ENCODE measurements at regions not wholly inside any gene's neighbourhood (a gene's known extent, or its start where the extent isn't known, plus 50 kb on each side); places are given as distances from the start of the nearest gene placed in this dataset.

GRCh38 chr10:90480466-90480865 lies 377.4 kb downstream of the HTR7 start:
- TF ChIP-seq POLR2A (IDR thresholded peaks at IDR 0.05; ENCODE audit: insufficient read depth in 1 of 2, low read depth in 2 of 2, low read length in 2 of 2) (no peak), CTCF (CRISPR knock-in tag; IDR thresholded peaks at IDR 0.05) (no peak), U2AF2 (IDR thresholded peaks at IDR 0.05; ENCODE audit: low read depth, low read length) (no peak), ZNF790 (CRISPR knock-in tag; IDR thresholded peaks at IDR 0.05; ENCODE audit: borderline replicate concordance) (no peak), FOXP4 (CRISPR knock-in tag; IDR thresholded peaks at IDR 0.05) (no peak), NR2F6 (IDR thresholded peaks at IDR 0.05) (no peak), NR2F6 (CRISPR knock-in tag; IDR thresholded peaks at IDR 0.05) (no peak), CAMTA2 (CRISPR knock-in tag; IDR thresholded peaks at IDR 0.05; ENCODE audit: borderline replicate concordance) (no peak), TRIM24 (CRISPR knock-in tag; IDR thresholded peaks at IDR 0.05) (no peak), ZNF10 (CRISPR knock-in tag; IDR thresholded peaks at IDR 0.05; ENCODE audit: borderline replicate concordance, low read depth) (no peak), ZBTB3 (CRISPR knock-in tag; IDR thresholded peaks at IDR 0.05; ENCODE audit: borderline replicate concordance, low read depth) (no peak)
- TF ChIP-seq, protein P1, sequence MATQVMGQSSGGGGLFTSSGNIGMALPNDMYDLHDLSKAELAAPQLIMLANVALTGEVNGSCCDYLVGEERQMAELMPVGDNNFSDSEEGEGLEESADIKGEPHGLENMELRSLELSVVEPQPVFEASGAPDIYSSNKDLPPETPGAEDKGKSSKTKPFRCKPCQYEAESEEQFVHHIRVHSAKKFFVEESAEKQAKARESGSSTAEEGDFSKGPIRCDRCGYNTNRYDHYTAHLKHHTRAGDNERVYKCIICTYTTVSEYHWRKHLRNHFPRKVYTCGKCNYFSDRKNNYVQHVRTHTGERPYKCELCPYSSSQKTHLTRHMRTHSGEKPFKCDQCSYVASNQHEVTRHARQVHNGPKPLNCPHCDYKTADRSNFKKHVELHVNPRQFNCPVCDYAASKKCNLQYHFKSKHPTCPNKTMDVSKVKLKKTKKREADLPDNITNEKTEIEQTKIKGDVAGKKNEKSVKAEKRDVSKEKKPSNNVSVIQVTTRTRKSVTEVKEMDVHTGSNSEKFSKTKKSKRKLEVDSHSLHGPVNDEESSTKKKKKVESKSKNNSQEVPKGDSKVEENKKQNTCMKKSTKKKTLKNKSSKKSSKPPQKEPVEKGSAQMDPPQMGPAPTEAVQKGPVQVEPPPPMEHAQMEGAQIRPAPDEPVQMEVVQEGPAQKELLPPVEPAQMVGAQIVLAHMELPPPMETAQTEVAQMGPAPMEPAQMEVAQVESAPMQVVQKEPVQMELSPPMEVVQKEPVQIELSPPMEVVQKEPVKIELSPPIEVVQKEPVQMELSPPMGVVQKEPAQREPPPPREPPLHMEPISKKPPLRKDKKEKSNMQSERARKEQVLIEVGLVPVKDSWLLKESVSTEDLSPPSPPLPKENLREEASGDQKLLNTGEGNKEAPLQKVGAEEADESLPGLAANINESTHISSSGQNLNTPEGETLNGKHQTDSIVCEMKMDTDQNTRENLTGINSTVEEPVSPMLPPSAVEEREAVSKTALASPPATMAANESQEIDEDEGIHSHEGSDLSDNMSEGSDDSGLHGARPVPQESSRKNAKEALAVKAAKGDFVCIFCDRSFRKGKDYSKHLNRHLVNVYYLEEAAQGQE (IDR thresholded peaks at IDR 0.05; ENCODE audit: borderline replicate concordance in 1 of 2, low read depth in 1 of 2, low read length in 2 of 2), result no peak
- TF ChIP-seq, protein P2, sequence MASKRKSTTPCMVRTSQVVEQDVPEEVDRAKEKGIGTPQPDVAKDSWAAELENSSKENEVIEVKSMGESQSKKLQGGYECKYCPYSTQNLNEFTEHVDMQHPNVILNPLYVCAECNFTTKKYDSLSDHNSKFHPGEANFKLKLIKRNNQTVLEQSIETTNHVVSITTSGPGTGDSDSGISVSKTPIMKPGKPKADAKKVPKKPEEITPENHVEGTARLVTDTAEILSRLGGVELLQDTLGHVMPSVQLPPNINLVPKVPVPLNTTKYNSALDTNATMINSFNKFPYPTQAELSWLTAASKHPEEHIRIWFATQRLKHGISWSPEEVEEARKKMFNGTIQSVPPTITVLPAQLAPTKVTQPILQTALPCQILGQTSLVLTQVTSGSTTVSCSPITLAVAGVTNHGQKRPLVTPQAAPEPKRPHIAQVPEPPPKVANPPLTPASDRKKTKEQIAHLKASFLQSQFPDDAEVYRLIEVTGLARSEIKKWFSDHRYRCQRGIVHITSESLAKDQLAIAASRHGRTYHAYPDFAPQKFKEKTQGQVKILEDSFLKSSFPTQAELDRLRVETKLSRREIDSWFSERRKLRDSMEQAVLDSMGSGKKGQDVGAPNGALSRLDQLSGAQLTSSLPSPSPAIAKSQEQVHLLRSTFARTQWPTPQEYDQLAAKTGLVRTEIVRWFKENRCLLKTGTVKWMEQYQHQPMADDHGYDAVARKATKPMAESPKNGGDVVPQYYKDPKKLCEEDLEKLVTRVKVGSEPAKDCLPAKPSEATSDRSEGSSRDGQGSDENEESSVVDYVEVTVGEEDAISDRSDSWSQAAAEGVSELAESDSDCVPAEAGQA (IDR thresholded peaks at IDR 0.05; ENCODE audit: low read depth), result no peak
- TF ChIP-seq, protein P2 (CRISPR knock-in tag; IDR thresholded peaks at IDR 0.05; ENCODE audit: borderline replicate concordance), result no peak

All from HepG2 (cell line).